EH (cell line): ENCODE measurements at regions not wholly inside any gene's neighbourhood (a gene's known extent, or its start where the extent isn't known, plus 50 kb on each side); places are given as distances from the start of the nearest gene placed in this dataset.

Experiments used
- DNase-seq: peaks from one replicate; pipeline ENCODE4 v3.0.0-alpha.2; 2015; ENCODE audit warnings: low read depth

- DNase-seq: no peak
These were observed 141.1 kb upstream of the ZXDA start for GRCh38 chrX:58051346-58051745.

GRCh38 chrX:58044130-58044529, 133.9 kb upstream of the ZXDA start:
- DNase-seq: no peak

- peak; percentile 21 for DNase-seq
These were observed 115.7 kb upstream of the ZXDA start for GRCh38 chrX:58025979-58026378.

GRCh38 chrX:57985951-57986350, 75.7 kb upstream of the ZXDA start:
- DNase-seq: no peak

GRCh38 chrX:57984620-57985019, 74.4 kb upstream of the ZXDA start:
- DNase-seq: no peak

- DNase-seq: no peak
These were observed 67.7 kb upstream of the ZXDA start for GRCh38 chrX:57977992-57978391.

- DNase-seq: no peak
These were observed 54.7 kb upstream of the ZXDA start for GRCh38 chrX:57964975-57965374.
